ENCODE measurements at regions not wholly inside any gene's neighbourhood (a gene's known extent, or its start where the extent isn't known, plus 50 kb on each side); places are given as distances from the start of the nearest gene placed in this dataset.

GRCh38 chr6:40205801-40206200 is 271.5 kb upstream of the MOCS1 start:
- TF ChIP-seq CTCF (IDR thresholded peaks at IDR 0.05; ENCODE audit: borderline replicate concordance, insufficient read depth, low read depth, low read length): no peak
- H3K4me3 ChIP-seq (ENCODE audit: low read depth, low read length): no peak overlapping the region

- no peak overlapping the region for H3K4me3 ChIP-seq (ENCODE audit: low read depth, low read length)
- TF ChIP-seq CTCF (IDR thresholded peaks at IDR 0.05; ENCODE audit: borderline replicate concordance, insufficient read depth, low read depth, low read length): no peak
These were observed 270.7 kb upstream of the MOCS1 start for GRCh38 chr6:40205004-40205403.

GRCh38 chr6:40197371-40197770 is 263.1 kb upstream of the MOCS1 start:
- no peak overlapping the region for H3K4me3 ChIP-seq (ENCODE audit: low read depth, low read length)
- TF ChIP-seq CTCF (IDR thresholded peaks at IDR 0.05; ENCODE audit: borderline replicate concordance, insufficient read depth, low read depth, low read length): no peak

GRCh38 chr6:40196135-40196518 is 261.9 kb upstream of the MOCS1 start:
- no peak overlapping the region for H3K4me3 ChIP-seq (ENCODE audit: low read depth, low read length)
- no peak for TF ChIP-seq CTCF (IDR thresholded peaks at IDR 0.05; ENCODE audit: borderline replicate concordance, insufficient read depth, low read depth, low read length)

- no peak for TF ChIP-seq CTCF (IDR thresholded peaks at IDR 0.05; ENCODE audit: borderline replicate concordance, insufficient read depth, low read depth, low read length)
These were observed 261.3 kb upstream of the MOCS1 start for GRCh38 chr6:40195428-40196134.

GRCh38 chr6:40194447-40195170 is 260.3 kb upstream of the MOCS1 start:
- no peak overlapping the region for H3K4me3 ChIP-seq (ENCODE audit: low read depth, low read length)
- TF ChIP-seq CTCF (IDR thresholded peaks at IDR 0.05; ENCODE audit: borderline replicate concordance, insufficient read depth, low read depth, low read length): no peak

More at GRCh38 chr6:40195428-40196134, 261.3 kb upstream of the MOCS1 start:
- no peak overlapping the region for H3K4me3 ChIP-seq (ENCODE audit: low read depth, low read length)

- H3K4me3 ChIP-seq (ENCODE audit: low read depth, low read length): no peak overlapping the region
- TF ChIP-seq CTCF (IDR thresholded peaks at IDR 0.05; ENCODE audit: borderline replicate concordance, insufficient read depth, low read depth, low read length): no peak
These were observed 258.3 kb upstream of the MOCS1 start for GRCh38 chr6:40192516-40192915.
